ENCODE measurements at regions not wholly inside any gene's neighbourhood (a gene's known extent, or its start where the extent isn't known, plus 50 kb on each side); places are given as distances from the start of the nearest gene placed in this dataset.

- DNase-seq = no peak
Observed at GRCh38 chr2:196249860-196250259, 78.5 kb upstream of the STK17B start.

- no peak for DNase-seq
Observed at GRCh38 chr2:196251132-196251531, 79.8 kb upstream of the STK17B start.

GRCh38 chr2:196252408-196253115 lies 81.2 kb upstream of the STK17B start:
- no peak for DNase-seq

GRCh38 chr2:196253116-196253480 lies 81.7 kb upstream of the STK17B start:
- peak; percentile 14 for DNase-seq

- DNase-seq = no peak
Observed at GRCh38 chr2:196256585-196256984, 85.2 kb upstream of the STK17B start.

- DNase-seq = no peak
Observed at GRCh38 chr2:196257086-196257485, 85.7 kb upstream of the STK17B start.

GRCh38 chr2:196258407-196258806 lies 87.0 kb upstream of the STK17B start:
- no peak for DNase-seq

GRCh38 chr2:196259507-196260481 lies 88.4 kb upstream of the STK17B start:
- peak; percentile 81 for DNase-seq

GRCh38 chr2:196260546-196260945 lies 89.2 kb upstream of the STK17B start:
- DNase-seq = peak; percentile 69

GRCh38 chr2:196262606-196263005 lies 91.2 kb upstream of the STK17B start:
- no peak for DNase-seq

- DNase-seq = peak; percentile 91
Observed at GRCh38 chr2:196263181-196263747, 91.9 kb upstream of the STK17B start.

GRCh38 chr2:196266351-196266750 lies 95.0 kb upstream of the STK17B start:
- DNase-seq = peak; percentile 25

- DNase-seq = peak; percentile 51
Observed at GRCh38 chr2:196266855-196267254, 95.5 kb upstream of the STK17B start.

GRCh38 chr2:196268025-196268424 lies 96.6 kb upstream of the STK17B start:
- no peak for DNase-seq

GRCh38 chr2:196268538-196269338 lies 97.4 kb upstream of the STK17B start:
- DNase-seq = no peak

- no peak for DNase-seq
Observed at GRCh38 chr2:196271795-196272194, 100.4 kb upstream of the STK17B start.

GRCh38 chr2:196274387-196274809 lies 103.0 kb upstream of the STK17B start:
- DNase-seq = peak; percentile 94

GRCh38 chr2:196275646-196276352 lies 104.4 kb upstream of the STK17B start:
- DNase-seq = peak; percentile 38

GRCh38 chr2:196276421-196276820 lies 105.0 kb upstream of the STK17B start:
- peak; percentile 44 for DNase-seq

- DNase-seq = peak; percentile 30
Observed at GRCh38 chr2:196277002-196277401, 105.6 kb upstream of the STK17B start.

- DNase-seq = no peak
Observed at GRCh38 chr2:196278491-196278911, 107.1 kb upstream of the STK17B start.

GRCh38 chr2:196279541-196279940 lies 108.2 kb upstream of the STK17B start:
- DNase-seq = no peak
